ENCODE measurements at regions not wholly inside any gene's neighbourhood (a gene's known extent, or its start where the extent isn't known, plus 50 kb on each side); places are given as distances from the start of the nearest gene placed in this dataset.

DNA sequence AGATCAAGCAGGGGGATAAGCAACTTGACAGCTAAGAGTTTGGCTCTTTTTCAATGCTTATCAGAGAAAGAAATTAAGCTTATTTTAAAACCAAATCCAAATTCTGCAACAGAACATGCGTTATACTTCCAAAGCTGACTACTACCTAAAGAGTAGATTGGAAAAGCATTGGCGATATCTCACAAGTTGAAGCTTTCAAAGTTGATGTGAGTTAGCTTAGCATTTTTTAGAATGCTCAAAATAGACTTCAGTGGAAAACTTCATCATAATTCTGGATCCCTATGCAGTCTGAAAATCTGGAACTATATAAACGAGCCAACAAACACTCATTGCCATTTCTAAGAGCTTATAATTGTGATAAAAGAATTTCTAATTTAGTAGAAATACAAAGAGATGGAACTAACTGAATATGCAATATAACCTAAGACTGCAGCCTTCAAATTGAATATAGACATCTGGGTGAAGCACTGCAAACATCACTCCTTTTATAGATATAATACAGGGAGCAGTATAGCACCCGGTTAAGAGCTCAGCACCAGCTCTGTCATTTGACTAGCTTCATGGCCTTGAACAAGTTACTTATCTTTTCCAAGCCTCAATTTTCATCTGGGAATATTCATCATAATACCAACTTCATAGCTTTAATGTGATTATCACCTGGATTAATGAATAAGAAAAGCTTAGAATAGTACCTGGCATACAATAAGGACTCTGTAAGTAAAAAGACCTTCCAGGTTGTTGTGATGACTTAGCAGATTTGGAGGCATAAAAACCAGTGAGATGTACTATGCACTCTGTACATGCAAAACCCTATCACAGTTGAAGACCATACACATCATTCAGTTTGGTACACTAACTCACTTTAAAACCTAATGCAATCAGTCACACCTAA lies 242.7 kb upstream of the TTC14 start:
- TF ChIP-seq, protein P1, sequence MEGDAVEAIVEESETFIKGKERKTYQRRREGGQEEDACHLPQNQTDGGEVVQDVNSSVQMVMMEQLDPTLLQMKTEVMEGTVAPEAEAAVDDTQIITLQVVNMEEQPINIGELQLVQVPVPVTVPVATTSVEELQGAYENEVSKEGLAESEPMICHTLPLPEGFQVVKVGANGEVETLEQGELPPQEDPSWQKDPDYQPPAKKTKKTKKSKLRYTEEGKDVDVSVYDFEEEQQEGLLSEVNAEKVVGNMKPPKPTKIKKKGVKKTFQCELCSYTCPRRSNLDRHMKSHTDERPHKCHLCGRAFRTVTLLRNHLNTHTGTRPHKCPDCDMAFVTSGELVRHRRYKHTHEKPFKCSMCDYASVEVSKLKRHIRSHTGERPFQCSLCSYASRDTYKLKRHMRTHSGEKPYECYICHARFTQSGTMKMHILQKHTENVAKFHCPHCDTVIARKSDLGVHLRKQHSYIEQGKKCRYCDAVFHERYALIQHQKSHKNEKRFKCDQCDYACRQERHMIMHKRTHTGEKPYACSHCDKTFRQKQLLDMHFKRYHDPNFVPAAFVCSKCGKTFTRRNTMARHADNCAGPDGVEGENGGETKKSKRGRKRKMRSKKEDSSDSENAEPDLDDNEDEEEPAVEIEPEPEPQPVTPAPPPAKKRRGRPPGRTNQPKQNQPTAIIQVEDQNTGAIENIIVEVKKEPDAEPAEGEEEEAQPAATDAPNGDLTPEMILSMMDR (IDR thresholded peaks at IDR 0.05; ENCODE audit: low read length) = no peak
- no peak for TF ChIP-seq EZH2 (IDR thresholded peaks at IDR 0.05; ENCODE audit: borderline replicate concordance, low read length)

All from OCI-LY1 (cell line).